ENCODE measurements at regions not wholly inside any gene's neighbourhood (a gene's known extent, or its start where the extent isn't known, plus 50 kb on each side); places are given as distances from the start of the nearest gene placed in this dataset.

GRCh38 chr11:43583548-43583947 lies 97.0 kb upstream of the HSD17B12 start:
- no peak for TF ChIP-seq CTCF (IDR thresholded peaks at IDR 0.05)
- H3K27ac ChIP-seq, result no peak overlapping the region
- no peak for DNase-seq (ENCODE audit: low spot score)
- H3K4me3 ChIP-seq, result no peak overlapping the region

- TF ChIP-seq CTCF (IDR thresholded peaks at IDR 0.05), result no peak
These were observed 94.5 kb upstream of the HSD17B12 start for GRCh38 chr11:43585877-43586608.

DNA sequence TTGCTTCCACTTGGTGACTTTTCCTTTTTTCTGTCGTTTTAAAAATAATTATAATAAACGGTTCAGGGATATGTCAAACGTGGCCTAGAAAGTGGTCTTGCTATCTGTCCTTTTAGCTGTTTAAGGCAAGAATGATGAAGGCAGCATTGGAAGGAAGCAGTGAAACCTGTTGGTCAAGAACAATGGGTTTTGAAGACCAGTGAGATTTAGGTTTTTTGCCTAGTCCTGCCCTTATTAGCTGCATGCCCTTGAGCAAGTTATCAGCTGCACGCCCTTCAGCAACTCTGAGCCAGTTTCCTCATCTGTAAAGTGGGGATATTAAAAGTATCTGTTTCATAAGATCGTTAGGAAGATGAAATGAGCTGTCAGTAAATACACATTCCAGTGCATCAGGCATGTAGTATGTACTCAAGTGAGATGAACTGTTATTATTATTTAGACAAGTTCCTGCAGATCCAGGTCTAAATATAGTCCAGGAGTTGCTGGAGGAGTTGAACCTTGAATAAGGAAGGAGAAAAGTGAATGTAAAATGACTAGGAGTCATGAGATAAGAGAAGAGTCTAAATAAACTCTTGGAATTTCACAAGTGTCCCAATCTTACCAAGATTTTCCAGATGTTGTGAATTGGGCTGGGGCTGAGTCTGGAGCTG lies 90.8 kb upstream of the HSD17B12 start:
- no peak for DNase-seq (ENCODE audit: low spot score)
- Histone ChIP-seq H3K4me3 (no peak overlapping the region), H3K27ac (no peak overlapping the region)
- TF ChIP-seq CTCF (IDR thresholded peaks at IDR 0.05), result no peak

More at GRCh38 chr11:43585877-43586608, 94.5 kb upstream of the HSD17B12 start:
- Histone ChIP-seq H3K27ac (no peak overlapping the region), H3K4me3 (no peak overlapping the region)
- no peak for DNase-seq (ENCODE audit: low spot score)

DNA sequence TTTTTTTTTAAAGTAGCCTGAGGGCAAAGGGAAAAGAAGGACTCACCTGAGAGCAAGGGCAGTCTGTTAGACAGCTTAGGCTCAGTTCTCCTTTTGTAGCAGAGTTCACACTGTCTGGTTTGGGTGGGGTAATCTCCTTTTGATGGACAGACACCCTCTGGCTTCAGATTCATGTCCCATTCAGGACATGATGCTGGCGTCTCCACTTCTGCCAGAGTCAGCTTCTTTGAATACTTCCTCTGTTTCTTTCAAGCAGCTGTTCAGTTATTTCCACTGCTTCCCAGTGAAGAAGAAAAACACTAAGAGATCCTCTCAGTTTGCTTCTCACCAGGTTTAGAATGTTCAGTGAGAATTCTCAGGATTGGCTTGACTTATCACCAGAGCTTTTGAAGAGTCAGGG lies 79.0 kb upstream of the HSD17B12 start:
- no peak for DNase-seq (ENCODE audit: low spot score)
- TF ChIP-seq CTCF (IDR thresholded peaks at IDR 0.05), result no peak
- Histone ChIP-seq H3K27ac (no peak overlapping the region), H3K4me3 (no peak overlapping the region)

DNA sequence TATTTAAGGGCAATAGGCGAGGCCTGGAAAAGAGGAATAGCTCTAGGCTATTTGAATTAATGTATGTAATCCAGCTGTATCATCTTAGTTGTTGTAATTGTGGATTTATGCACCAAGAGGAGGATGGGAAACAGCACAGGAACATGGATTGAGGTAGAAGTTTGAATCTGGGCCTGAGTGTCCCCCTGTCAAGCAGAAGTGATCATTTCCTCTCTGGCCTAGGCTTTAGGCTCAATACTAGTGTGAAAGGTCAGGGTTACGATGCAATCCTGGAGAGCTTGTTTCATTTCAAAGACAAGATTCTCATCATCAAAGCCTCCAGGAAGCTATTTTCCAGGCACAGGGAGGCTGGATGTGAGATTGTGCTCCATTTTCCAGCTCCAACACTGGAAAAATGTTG lies 77.9 kb upstream of the HSD17B12 start:
- no peak overlapping the region for H3K4me3 ChIP-seq
- TF ChIP-seq CTCF (IDR thresholded peaks at IDR 0.05), result no peak
- DNase-seq (ENCODE audit: low spot score), result no peak
- H3K27ac ChIP-seq, result no peak overlapping the region

DNA sequence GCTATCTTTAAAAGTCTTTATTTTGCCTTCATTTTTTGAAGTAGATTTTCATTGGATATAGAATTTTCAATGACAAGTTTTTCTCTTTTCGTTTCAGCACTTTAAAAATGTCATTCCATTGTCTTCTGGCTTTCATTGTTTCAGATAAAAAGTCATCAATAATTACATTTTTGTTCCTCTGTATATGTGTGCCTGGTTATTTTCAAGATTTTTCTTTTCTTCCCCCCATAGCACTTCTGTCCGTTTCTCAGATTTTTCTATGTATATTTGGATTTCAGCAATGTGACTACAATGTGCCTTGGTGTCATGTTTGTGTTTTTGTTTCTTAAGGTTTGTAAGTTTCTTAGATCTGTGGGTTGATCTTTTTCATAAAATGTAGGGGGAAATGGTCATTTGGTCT lies 66.3 kb upstream of the HSD17B12 start:
- no peak for TF ChIP-seq CTCF (IDR thresholded peaks at IDR 0.05)
- H3K4me3 ChIP-seq, result no peak overlapping the region
- no peak overlapping the region for H3K27ac ChIP-seq
- DNase-seq (ENCODE audit: low spot score), result no peak
